GM12892 (cell line): ENCODE measurements at regions not wholly inside any gene's neighbourhood (a gene's known extent, or its start where the extent isn't known, plus 50 kb on each side); places are given as distances from the start of the nearest gene placed in this dataset.

Source experiments
- DNase-seq: peaks from one replicate; pipeline ENCODE4 v3.0.0; 2011; ENCODE audit not compliant: insufficient read length
- FAIRE-seq: peaks from 2 replicates; lab custom pipeline; 2011; peaks lifted over from hg19 to GRCh38; lab: Jason Lieb, UNC
- POLR2A ChIP-seq: IDR thresholded peaks from 2 replicates; pipeline ENCODE4 v1.6.1; 2011; ENCODE audit warnings: low read depth, low read length, control low read depth
- POLR2AphosphoS5 ChIP-seq: IDR thresholded peaks from 2 replicates; pipeline ENCODE4 v1.6.1; 2011; ENCODE audit warnings: low read depth, low read length, control low read depth
- TAF1 ChIP-seq: IDR thresholded peaks from 2 replicates; pipeline ENCODE4 v1.6.1; 2011; ENCODE audit warnings: low read depth, mild to moderate bottlenecking, control low read depth, low read length, borderline replicate concordance

DNA sequence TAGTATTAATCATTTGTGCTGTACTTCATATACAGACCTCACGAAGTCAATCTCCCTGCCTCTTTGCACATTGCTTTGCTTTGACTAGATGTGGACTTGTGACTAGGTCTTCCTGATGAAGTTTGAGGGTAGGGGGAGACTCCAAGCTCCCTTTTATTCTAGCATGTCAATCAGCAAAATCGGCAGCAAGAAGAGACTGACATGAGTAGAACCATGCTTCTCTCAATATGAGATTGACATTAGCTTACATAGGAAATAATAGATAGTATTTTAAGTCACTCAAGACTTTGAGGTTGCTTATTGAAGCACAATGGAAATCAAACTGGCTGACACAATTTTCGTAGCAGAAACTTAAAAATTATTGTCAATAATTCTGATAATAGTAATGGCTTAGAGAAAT lies 866.4 kb upstream of the ADAMTS5 start:
- TF ChIP-seq POLR2A = no peak
- TF ChIP-seq TAF1 = no peak
- no peak for TF ChIP-seq POLR2AphosphoS5
- DNase-seq (no peak), FAIRE-seq (no peak)

DNA sequence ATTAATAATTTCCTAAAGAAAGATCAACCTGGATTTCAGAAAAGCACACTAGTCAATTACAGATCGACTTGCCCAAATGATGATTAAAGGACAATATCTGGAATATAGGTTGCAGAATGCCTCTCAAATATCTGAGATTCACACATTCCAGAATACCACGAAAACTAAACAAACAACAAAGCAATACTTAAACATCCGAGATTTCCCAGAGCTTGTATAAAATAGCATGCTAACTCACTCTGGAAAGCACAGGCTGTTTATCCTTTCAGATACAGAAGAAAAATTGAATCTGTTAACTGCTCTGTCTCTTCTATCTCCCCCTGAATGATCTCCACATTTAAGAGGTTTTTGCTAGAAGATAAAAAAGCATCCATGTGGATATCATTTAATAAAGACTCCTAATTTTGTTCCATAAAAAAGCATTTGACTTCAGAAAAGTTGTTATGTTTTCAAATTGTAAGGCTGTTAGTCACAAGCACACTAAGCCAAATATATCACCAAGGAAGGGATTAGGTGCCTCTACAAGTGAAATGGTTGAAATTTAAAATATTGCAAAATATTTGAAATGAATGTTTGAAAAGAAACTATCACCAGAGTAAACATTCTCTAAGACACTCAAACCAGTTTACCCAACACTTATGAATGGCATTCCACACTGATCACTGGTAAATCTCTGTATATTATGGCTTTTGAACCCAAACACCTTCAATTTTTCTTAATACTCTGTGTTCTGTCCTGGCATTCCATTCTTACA lies 865.1 kb upstream of the ADAMTS5 start:
- FAIRE-seq = no peak
- no peak for DNase-seq
- no peak for TF ChIP-seq POLR2AphosphoS5
- no peak for TF ChIP-seq TAF1
- no peak for TF ChIP-seq POLR2A

DNA sequence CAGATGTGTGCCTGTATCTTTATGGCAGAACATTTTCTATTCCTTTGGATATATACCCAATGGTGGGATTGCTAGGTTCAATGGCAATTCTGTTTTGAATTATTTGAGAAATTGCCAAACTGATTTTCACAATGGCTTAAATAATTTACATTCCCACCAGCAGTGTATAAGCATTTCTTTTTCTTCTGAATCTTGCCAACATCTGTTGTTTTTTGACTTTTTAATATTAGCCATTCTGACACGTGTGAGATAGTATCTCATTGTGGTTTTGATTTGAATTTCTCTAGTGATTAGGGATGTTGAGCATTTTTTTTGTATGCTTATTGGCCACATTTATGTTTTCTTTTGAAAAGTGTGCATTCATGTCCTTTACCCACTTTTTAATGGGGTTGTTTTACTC lies 864.3 kb upstream of the ADAMTS5 start:
- FAIRE-seq = no peak
- no peak for TF ChIP-seq POLR2AphosphoS5
- no peak for TF ChIP-seq TAF1
- TF ChIP-seq POLR2A = no peak
- no peak for DNase-seq

DNA sequence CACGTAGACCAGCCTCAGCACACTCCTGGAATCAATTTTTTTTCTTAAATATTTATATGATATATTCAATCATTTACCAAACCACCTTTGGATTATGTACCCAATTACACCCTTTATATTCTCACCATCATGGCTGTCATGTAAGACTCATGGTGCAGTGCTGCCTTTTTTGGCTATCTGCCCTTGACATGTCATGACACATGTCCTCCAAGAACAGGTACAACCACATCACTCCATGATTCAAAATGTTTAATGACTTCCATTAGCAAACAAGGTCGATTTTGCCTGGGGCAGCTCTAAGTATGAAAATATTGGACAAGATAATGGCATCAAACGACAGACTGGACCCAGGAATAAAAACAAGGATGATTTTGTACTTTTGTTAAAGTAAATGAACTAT lies 861.1 kb upstream of the ADAMTS5 start:
- no peak for DNase-seq
- TF ChIP-seq POLR2AphosphoS5 (no peak), POLR2A (no peak), TAF1 (no peak)
- no peak for FAIRE-seq

DNA sequence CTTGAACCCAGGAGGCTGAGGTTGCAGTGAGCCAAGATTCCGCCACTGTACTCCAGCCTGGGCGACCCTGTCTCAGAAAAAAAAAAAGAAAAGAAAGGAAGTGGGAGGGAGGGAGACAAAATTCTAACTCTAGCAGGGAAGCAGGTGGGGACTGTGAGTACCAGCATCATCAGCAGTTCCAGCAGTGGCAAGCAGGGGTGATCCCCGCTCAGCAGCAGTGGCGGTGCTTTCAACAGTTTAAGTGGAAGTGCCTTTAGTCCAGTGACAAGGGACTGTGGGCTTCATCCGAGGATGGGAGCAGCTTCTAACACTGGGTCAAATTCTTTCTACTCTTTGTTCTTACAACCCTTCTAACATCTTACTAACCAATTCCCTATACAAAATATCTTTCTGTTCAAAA lies 858.1 kb upstream of the ADAMTS5 start:
- TF ChIP-seq POLR2A (no peak), POLR2AphosphoS5 (no peak), TAF1 (no peak)
- FAIRE-seq = no peak
- DNase-seq = no peak

DNA sequence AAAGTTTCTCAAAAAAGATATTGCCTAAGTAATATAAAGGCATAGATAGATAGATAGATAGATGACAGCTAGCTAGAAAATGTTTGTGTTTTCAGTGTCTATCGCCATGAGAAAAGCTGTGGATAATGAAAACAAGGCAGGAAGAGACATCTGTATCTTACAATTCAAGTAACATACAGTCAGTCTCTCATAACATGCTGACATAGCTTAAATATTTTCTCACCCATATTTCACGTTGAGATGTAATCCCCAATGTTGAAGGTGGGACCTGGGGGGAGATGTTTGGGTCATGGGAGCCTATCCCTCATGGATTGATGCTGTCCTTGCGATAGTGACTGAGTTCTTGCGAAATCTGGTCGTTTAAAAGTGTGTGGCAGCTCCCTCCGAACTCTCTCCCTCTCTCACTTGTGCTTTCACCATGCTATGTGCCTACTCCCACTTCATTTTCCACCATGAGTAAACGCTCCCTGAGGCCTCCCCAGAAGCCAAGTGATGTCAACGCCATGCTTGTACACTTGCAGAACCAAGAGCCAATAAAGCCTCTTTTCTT lies 856.8 kb upstream of the ADAMTS5 start:
- FAIRE-seq = no peak
- no peak for DNase-seq
- TF ChIP-seq POLR2A (no peak), POLR2AphosphoS5 (no peak), TAF1 (no peak)

DNA sequence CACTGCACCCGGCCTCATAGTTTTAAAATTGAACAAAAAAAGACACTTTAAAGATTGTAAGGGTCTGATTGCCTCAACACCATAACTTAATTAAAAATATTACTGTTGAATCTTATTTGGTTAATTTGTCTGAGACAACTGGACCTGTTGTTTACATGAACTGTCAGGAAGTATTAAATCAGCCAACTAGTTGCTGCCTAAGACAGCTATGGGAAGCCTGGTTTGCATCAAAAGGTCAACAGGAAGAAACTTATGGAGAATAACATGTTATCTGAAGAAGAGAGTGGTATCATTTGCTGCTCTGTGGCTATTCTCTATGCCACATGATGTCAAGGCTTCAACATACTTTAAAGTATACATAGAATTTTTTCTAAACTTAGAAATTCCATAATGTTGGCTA lies 853.5 kb upstream of the ADAMTS5 start:
- no peak for TF ChIP-seq POLR2AphosphoS5
- TF ChIP-seq POLR2A = no peak
- no peak for TF ChIP-seq TAF1
- FAIRE-seq = no peak
- no peak for DNase-seq

DNA sequence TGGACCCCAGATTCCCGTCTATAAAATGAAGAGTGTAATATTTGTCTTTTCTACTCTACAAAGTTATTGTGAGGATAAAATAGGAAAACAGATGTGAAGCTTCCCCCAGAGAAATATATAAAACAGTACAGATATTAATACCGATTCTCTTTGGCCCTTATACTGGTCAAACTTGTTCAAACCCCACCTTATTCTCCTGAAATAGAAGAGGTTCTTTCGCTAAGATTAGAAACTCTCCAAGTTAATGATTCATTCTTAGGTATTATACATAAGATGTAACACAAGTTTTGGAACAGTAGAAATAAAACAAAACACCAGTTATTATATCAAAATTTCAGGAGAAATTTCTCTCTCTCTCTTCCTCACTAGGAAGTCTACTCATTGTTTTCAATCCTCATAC lies 852.4 kb upstream of the ADAMTS5 start:
- DNase-seq = no peak
- no peak for FAIRE-seq
- TF ChIP-seq POLR2AphosphoS5 = no peak
- TF ChIP-seq POLR2A = no peak
- TF ChIP-seq TAF1 = no peak

DNA sequence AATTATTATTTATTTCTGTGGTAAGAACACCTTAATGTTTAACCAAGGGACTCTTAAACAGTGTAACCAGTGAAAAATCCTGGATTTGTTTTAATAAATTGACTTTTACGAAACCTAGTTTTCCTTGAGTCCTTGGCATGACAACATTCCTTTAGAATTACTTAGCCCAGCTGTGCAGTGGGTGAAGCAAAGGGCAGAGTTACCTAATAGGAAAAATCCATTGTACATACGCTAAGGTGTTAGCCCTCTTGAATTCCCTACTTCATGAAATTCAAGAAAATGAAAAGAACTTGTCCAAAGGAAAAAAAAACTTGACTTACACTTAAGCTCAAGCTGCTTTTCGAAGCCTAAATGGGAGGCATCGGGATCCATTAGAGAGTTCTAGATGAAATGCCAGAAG lies 852.0 kb upstream of the ADAMTS5 start:
- no peak for FAIRE-seq
- DNase-seq = no peak
- TF ChIP-seq POLR2A (no peak), TAF1 (no peak), POLR2AphosphoS5 (no peak)

DNA sequence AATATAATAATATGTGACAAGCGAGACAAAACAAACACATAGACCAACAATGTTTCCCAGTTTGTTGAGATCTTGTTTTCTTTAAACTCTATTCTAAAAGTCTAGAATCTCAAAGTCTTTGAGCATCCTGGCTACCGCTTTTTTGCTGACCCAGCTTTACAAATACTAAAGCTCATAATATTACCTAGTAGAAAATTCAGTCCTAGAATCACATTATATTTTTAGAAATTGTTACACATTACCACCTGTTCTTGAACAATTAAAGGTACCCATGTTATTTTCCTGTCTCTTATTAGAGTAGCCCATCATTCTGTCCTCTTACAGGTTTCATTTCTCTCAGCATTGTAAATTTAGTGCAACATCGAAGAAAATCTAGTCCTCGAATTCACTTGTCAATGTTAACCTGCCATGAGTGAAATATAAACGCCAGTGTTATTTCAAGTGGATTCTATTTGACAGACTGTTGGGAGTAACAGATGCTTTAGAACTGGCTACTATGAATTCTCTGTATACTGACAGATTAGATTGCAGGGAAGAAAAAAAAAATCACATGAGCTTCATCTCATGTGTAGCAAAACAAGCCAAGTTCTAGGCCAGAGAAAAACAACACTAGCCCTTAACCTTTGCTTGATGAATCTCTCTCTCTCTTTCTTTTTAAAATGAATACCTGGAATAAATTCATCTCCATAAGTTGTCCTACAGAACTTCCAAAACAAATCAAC lies 851.2 kb upstream of the ADAMTS5 start:
- FAIRE-seq = no peak
- no peak for DNase-seq
- no peak for TF ChIP-seq POLR2A
- TF ChIP-seq POLR2AphosphoS5 = no peak
- TF ChIP-seq TAF1 = no peak

DNA sequence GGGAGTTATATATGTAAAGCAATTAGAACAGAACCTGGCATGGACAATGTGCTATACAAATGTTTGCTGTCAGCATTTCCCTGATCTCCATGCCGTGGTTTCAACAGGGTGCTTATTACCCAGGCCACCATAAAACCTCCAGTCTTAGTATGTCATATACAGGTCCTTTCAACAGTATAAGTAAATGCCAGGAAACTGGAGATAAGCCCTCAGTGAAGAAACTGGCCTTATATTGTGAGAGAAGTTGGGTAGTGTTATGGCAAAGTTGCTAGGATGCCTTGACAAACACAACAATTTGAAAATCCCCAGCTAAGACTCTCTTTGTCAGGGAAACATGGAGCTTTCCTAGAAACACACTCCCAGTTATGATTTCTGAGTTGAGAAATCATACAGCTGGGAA lies 850.2 kb upstream of the ADAMTS5 start:
- DNase-seq (no peak), FAIRE-seq (no peak)

More for the DNA sequence above, 850.2 kb upstream of the ADAMTS5 start:
- no peak for TF ChIP-seq POLR2A
- TF ChIP-seq POLR2AphosphoS5 = no peak
- no peak for TF ChIP-seq TAF1
